GM23248 (cell line): ENCODE measurements at regions not wholly inside any gene's neighbourhood (a gene's known extent, or its start where the extent isn't known, plus 50 kb on each side); places are given as distances from the start of the nearest gene placed in this dataset.

Source experiments
- EZH2 ChIP-seq: fragments of 200-600 bp; sonication (generic); IDR thresholded peaks from 2 replicates; pipeline ENCODE4 v1.6.1; 2018; ENCODE audit warnings: antibody characterized with exemption, mild to moderate bottlenecking; ENCODE audit not compliant: insufficient read depth, poor library complexity, severe bottlenecking
- EZH2phosphoT487 ChIP-seq: fragments of 200-600 bp; sonication (generic); IDR thresholded peaks from 2 replicates; pipeline ENCODE4 v1.6.1; 2018; ENCODE audit warnings: antibody characterized with exemption, moderate library complexity, mild to moderate bottlenecking, low read depth; ENCODE audit not compliant: insufficient read depth

GRCh38 chr2:12618576-12618975 lies 98.2 kb upstream of the TRIB2 start:
- TF ChIP-seq EZH2 (no peak), EZH2phosphoT487 (no peak)
